A673 (cell line): ENCODE measurements at regions not wholly inside any gene's neighbourhood (a gene's known extent, or its start where the extent isn't known, plus 50 kb on each side); places are given as distances from the start of the nearest gene placed in this dataset.

Experiments
- BruUV-seq: library from RNA; stranded (reverse); fragments of 400-500 nt; replicated peaks from 2 replicates; lab custom pipeline; 2021; lab: Mats Ljungman, UMichigan
- CTCF ChIA-PET: fragments of 300-600 bp; sonication (Branson Sonifier 250); formaldehyde crosslinking; loops from one replicate; lab custom pipeline; 2022; ENCODE audit warnings: antibody characterized with exemption; lab: Charles Lee
- POLR2A ChIA-PET: fragments of 300-600 bp; sonication (Branson Sonifier 250); formaldehyde crosslinking; loops from one replicate; lab custom pipeline; 2022; ENCODE audit warnings: antibody characterized with exemption; ENCODE audit not compliant: low non-redundant PET; lab: Charles Lee
- DNase-seq: peaks from one replicate; pipeline ENCODE4 v3.0.0-alpha.2; 2015; ENCODE audit warnings: low spot score
- H3K27ac ChIP-seq: fragments of 200-600 bp; sonication (generic); 2 replicates; pipeline ENCODE4 v1.5.1; 2016; ENCODE audit warnings: mixed run types, low read depth, mild to moderate bottlenecking, mixed read lengths, antibody characterized with exemption, low read length; ENCODE audit not compliant: poor library complexity, severe bottlenecking
- H3K27me3 ChIP-seq: fragments of 200-600 bp; sonication (generic); replicated peaks from 2 replicates; pipeline ENCODE4 v1.6.1; 2017; ENCODE audit warnings: mixed run types, low read depth, mild to moderate bottlenecking, mixed read lengths, antibody characterized with exemption, low read length; ENCODE audit not compliant: insufficient read depth, poor library complexity
- H3K36me3 ChIP-seq: fragments of 200-600 bp; sonication (generic); 2 replicates; pipeline ENCODE4 v1.6.1; 2016; ENCODE audit warnings: mixed run types, mild to moderate bottlenecking, mixed read lengths, antibody characterized with exemption, low read length; ENCODE audit not compliant: insufficient read depth, poor library complexity, severe bottlenecking
- H3K4me1 ChIP-seq: fragments of 200-600 bp; sonication (generic); 2 replicates; pipeline ENCODE4 v1.6.1; 2017; ENCODE audit warnings: mixed run types, mild to moderate bottlenecking, mixed read lengths, antibody characterized with exemption, low read length; ENCODE audit not compliant: insufficient read depth, poor library complexity, severe bottlenecking
- H3K4me3 ChIP-seq: fragments of 200-600 bp; sonication (generic); 2 replicates; pipeline ENCODE4 v1.5.1; 2016; ENCODE audit warnings: low read depth, mixed run types, mild to moderate bottlenecking, mixed read lengths, low read length; ENCODE audit not compliant: poor library complexity, severe bottlenecking
- H3K9me3 ChIP-seq: fragments of 200-600 bp; sonication (generic); 2 replicates; pipeline ENCODE4 v1.6.1; 2016; ENCODE audit warnings: mixed run types, low read depth, mild to moderate bottlenecking, mixed read lengths, antibody characterized with exemption, low read length; ENCODE audit not compliant: poor library complexity, severe bottlenecking
- EZH2 ChIP-seq: fragments of 200-600 bp; sonication (generic); IDR thresholded peaks from 2 replicates; pipeline ENCODE4 v1.6.1; 2017; ENCODE audit warnings: borderline replicate concordance, low read depth, mild to moderate bottlenecking, mixed read lengths, antibody characterized with exemption, low read length; ENCODE audit not compliant: poor library complexity, severe bottlenecking
- intact Hi-C: fragments of 100-400 bp; cut with micrococcal nuclease; formaldehyde crosslinking; loops from one replicate; pipeline ENCODE4 v1.10.0; 2022; ENCODE audit not compliant: unreplicated experiment
- TF ChIP-seq, protein P1 (sequence below): fragments of 300-800, 200-600 bp; sonication (generic); conservative IDR thresholded peaks from 2 replicates; pipeline ENCODE4 v1.5.1; 2017; ENCODE audit warnings: low read depth, mild to moderate bottlenecking, antibody characterized with exemption, low read length, moderate library complexity, mixed read lengths

DNA sequence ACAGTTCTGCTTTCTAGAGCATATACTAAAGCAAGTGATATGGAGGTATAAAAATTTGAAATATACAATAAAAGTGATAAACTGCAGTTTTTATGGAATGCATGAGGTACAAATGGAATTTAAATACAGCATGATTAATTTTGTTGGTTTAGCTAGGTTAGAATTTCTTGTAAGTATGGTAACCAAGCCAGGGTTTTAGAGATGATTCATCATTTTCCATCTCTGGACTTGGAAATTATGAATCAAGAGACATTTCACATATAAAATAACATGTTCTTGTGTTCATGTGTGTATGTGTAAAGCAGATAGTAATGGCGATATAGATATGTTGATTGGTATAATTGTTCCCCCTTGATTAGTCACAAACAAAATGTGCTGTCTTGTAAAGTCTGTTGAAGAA, 1219.8 kb downstream of the CDH8 start:
- H3K9me3 ChIP-seq: no peaks in the 10 kb centered on the region
- ChIA-PET CTCF (no interaction called here), POLR2A (no interaction called here)
- no peak overlapping the region for H3K27ac ChIP-seq
- H3K27me3 ChIP-seq: peaks cover 7% of the 10 kb centered on the region
- no peak overlapping the region for H3K4me3 ChIP-seq
- H3K4me1 ChIP-seq: no peaks in the 10 kb centered on the region
- intact Hi-C loops: no loop called here
- TF ChIP-seq EZH2: no peak
- TF ChIP-seq, protein P1, sequence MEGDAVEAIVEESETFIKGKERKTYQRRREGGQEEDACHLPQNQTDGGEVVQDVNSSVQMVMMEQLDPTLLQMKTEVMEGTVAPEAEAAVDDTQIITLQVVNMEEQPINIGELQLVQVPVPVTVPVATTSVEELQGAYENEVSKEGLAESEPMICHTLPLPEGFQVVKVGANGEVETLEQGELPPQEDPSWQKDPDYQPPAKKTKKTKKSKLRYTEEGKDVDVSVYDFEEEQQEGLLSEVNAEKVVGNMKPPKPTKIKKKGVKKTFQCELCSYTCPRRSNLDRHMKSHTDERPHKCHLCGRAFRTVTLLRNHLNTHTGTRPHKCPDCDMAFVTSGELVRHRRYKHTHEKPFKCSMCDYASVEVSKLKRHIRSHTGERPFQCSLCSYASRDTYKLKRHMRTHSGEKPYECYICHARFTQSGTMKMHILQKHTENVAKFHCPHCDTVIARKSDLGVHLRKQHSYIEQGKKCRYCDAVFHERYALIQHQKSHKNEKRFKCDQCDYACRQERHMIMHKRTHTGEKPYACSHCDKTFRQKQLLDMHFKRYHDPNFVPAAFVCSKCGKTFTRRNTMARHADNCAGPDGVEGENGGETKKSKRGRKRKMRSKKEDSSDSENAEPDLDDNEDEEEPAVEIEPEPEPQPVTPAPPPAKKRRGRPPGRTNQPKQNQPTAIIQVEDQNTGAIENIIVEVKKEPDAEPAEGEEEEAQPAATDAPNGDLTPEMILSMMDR: no peak
- H3K36me3 ChIP-seq: no peaks in the 10 kb centered on the region
- no TSS peak for BruUV-seq
- DNase-seq: no peak

DNA sequence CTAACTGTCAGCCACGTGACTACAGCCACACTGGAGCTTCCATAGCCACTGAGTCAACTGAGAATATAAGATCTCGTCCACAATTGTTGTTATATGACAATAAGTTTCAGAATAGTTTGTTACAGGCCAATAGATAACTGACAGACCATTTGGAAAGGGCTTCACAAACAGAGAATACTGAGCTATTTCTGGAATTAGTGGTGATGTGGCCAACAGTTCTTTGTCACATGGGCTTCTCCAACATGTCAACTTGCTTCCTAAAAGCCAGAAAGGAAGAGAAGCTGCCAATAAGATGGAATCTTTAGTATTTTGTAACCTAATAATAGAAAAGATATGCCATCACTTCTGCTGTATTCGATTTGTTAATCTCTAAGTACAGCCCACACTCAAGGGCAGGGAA, 1220.4 kb downstream of the CDH8 start:
- CTCF ChIA-PET: no interaction called here
- DNase-seq: no peak
- Histone ChIP-seq H3K36me3 (no peaks in the 10 kb centered on the region), H3K4me3 (no peak overlapping the region), H3K27me3 (peaks cover 7% of the 10 kb centered on the region), H3K9me3 (no peaks in the 10 kb centered on the region), H3K4me1 (no peaks in the 10 kb centered on the region), H3K27ac (no peak overlapping the region)
- no peak for TF ChIP-seq EZH2
- TF ChIP-seq, protein P1: no peak
- POLR2A ChIA-PET: no interaction called here
- intact Hi-C loops: no loop called here
- no TSS peak for BruUV-seq

DNA sequence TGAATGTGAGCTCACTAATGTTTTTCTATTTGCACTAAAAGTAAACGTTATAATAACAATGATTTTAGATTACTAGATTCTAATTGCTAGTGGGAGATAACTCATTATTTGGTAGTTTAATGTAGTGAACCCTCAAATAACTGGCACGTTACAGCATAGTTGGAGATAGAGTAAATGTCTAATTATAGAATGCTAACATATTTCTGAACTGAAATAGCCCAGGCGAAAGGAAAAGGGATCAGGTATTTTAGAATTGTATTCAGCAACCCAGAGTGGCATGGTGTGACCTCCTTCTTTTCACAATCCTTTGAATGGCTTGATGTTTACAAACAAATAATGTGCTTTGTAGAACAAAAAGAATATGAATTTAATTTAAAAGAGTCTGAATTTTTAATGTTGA, 1221.2 kb downstream of the CDH8 start:
- POLR2A ChIA-PET: no interaction called here
- Histone ChIP-seq H3K4me3 (no peak overlapping the region), H3K27me3 (peaks cover 7% of the 10 kb centered on the region), H3K27ac (no peak overlapping the region), H3K36me3 (no peaks in the 10 kb centered on the region), H3K9me3 (no peaks in the 10 kb centered on the region), H3K4me1 (no peaks in the 10 kb centered on the region)
- no peak for TF ChIP-seq EZH2
- TF ChIP-seq, protein P1: no peak
- CTCF ChIA-PET: no interaction called here
- intact Hi-C loops: no loop called here
- no peak for DNase-seq
- no TSS peak for BruUV-seq
